ENCODE measurements at regions not wholly inside any gene's neighbourhood (a gene's known extent, or its start where the extent isn't known, plus 50 kb on each side); places are given as distances from the start of the nearest gene placed in this dataset.

GRCh38 chr1:106249365-106249764, 807.1 kb upstream of the PRMT6 start:
- Histone ChIP-seq H3K27ac (no peak overlapping the region), H3K27me3 (no peaks in the 10 kb centered on the region), H3K4me3 (no peak overlapping the region), H3K36me3 (no peaks in the 10 kb centered on the region), H3K9me3 (no peaks in the 10 kb centered on the region), H3K4me1 (no peaks in the 10 kb centered on the region)
- no peak for DNase-seq (ENCODE audit: low spot score)
- no peak for TF ChIP-seq CTCF (IDR thresholded peaks at IDR 0.05)

GRCh38 chr1:106249810-106250209, 806.7 kb upstream of the PRMT6 start:
- Histone ChIP-seq H3K27me3 (no peaks in the 10 kb centered on the region), H3K27ac (no peak overlapping the region)
- TF ChIP-seq CTCF (IDR thresholded peaks at IDR 0.05) = no peak

GRCh38 chr1:106254748-106255147, 801.7 kb upstream of the PRMT6 start:
- Histone ChIP-seq H3K9me3 (peaks cover 0 to 6% of the 10 kb centered on the region in 2 donors), H3K27ac (no peak overlapping the region), H3K4me3 (no peak overlapping the region), H3K27me3 (no peaks in the 10 kb centered on the region), H3K4me1 (no peaks in the 10 kb centered on the region), H3K36me3 (no peaks in the 10 kb centered on the region)
- no peak for DNase-seq (ENCODE audit: low spot score)
- TF ChIP-seq CTCF (IDR thresholded peaks at IDR 0.05) = no peak

More at GRCh38 chr1:106249810-106250209, 806.7 kb upstream of the PRMT6 start:
- H3K4me3 ChIP-seq = no peak overlapping the region
- no peaks in the 10 kb centered on the region for H3K36me3 ChIP-seq
- DNase-seq (ENCODE audit: low spot score) = no peak
- no peaks in the 10 kb centered on the region for H3K4me1 ChIP-seq
- H3K9me3 ChIP-seq = no peaks in the 10 kb centered on the region

- Histone ChIP-seq H3K9me3 (peaks cover 0 to 25% of the 10 kb centered on the region in 2 donors), H3K27ac (no peak overlapping the region)
- TF ChIP-seq CTCF (IDR thresholded peaks at IDR 0.05) = no peak
These were observed 789.7 kb upstream of the PRMT6 start for GRCh38 chr1:106266786-106267185.

GRCh38 chr1:106268070-106268469, 788.4 kb upstream of the PRMT6 start:
- H3K27me3 ChIP-seq = no peaks in the 10 kb centered on the region
- H3K4me3 ChIP-seq = no peak overlapping the region
- no peak for TF ChIP-seq CTCF (IDR thresholded peaks at IDR 0.05)
- peaks cover 0 to 21% of the 10 kb centered on the region in 2 donors for H3K9me3 ChIP-seq
- no peaks in the 10 kb centered on the region for H3K4me1 ChIP-seq
- no peak overlapping the region for H3K27ac ChIP-seq
- H3K36me3 ChIP-seq = no peaks in the 10 kb centered on the region
- DNase-seq (ENCODE audit: low spot score) = no peak

More at GRCh38 chr1:106266786-106267185, 789.7 kb upstream of the PRMT6 start:
- no peak for DNase-seq (ENCODE audit: low spot score)
- Histone ChIP-seq H3K4me1 (no peaks in the 10 kb centered on the region), H3K27me3 (no peaks in the 10 kb centered on the region), H3K36me3 (no peaks in the 10 kb centered on the region), H3K4me3 (no peak overlapping the region)

- no peaks in the 10 kb centered on the region for H3K36me3 ChIP-seq
- no peak for DNase-seq (ENCODE audit: low spot score)
- no peak overlapping the region for H3K4me3 ChIP-seq
- H3K27ac ChIP-seq = no peak overlapping the region
- H3K27me3 ChIP-seq = no peaks in the 10 kb centered on the region
- no peaks in the 10 kb centered on the region for H3K4me1 ChIP-seq
- no peak for TF ChIP-seq CTCF (IDR thresholded peaks at IDR 0.05)
- no peaks in the 10 kb centered on the region for H3K9me3 ChIP-seq
These were observed 779.6 kb upstream of the PRMT6 start for GRCh38 chr1:106276871-106277270.

Measured in right atrium auricular region (tissue), 2 donors.